Endothelial cell of umbilical vein (primary cell): ENCODE measurements at regions not wholly inside any gene's neighbourhood (a gene's known extent, or its start where the extent isn't known, plus 50 kb on each side); places are given as distances from the start of the nearest gene placed in this dataset.

Experiments
- CTCF ChIP-seq, 2 donors: IDR thresholded peaks; 1 replicate in 1 of 2; 2 replicates in 1 of 2; pipeline ENCODE4 v1.5.1; 2011; ENCODE audit warnings: low read length in 2 of 2, mild to moderate bottlenecking in 2 of 2, moderate library complexity in 2 of 2, control low read depth in 1 of 2, inconsistent platforms in 1 of 2, low read depth in 1 of 2; ENCODE audit not compliant: insufficient read depth in 1 of 2; ENCODE audit errors: extremely low read depth in 1 of 2
- EZH2 ChIP-seq: IDR thresholded peaks from 2 replicates; pipeline ENCODE4 v1.6.1; 2012; ENCODE audit warnings: borderline replicate concordance, low read depth, mild to moderate bottlenecking, moderate library complexity, low read length, inconsistent platforms; ENCODE audit not compliant: severe bottlenecking
- FOS ChIP-seq: IDR thresholded peaks from 2 replicates; pipeline ENCODE4 v1.6.1; 2011; ENCODE audit warnings: mild to moderate bottlenecking, low read length, moderate library complexity, borderline replicate concordance; ENCODE audit not compliant: insufficient read depth
- GATA2 ChIP-seq: IDR thresholded peaks from 2 replicates; pipeline ENCODE4 v1.7.0; 2011; ENCODE audit warnings: low read depth, mild to moderate bottlenecking, moderate library complexity, mixed read lengths, low read length; ENCODE audit not compliant: insufficient read length, insufficient read depth
- JUN ChIP-seq: IDR thresholded peaks from 2 replicates; pipeline ENCODE4 v1.6.1; 2011; ENCODE audit warnings: borderline replicate concordance, low read depth; ENCODE audit not compliant: insufficient read length, insufficient read depth
- MAX ChIP-seq: IDR thresholded peaks from 2 replicates; pipeline ENCODE4 v1.6.1; 2011; ENCODE audit not compliant: insufficient read depth, insufficient read length
- MYC ChIP-seq: IDR thresholded peaks from one replicate; pipeline ENCODE4 v1.6.1; 2011; ENCODE audit warnings: mild to moderate bottlenecking, low read depth, low read length
- POLR2A ChIP-seq: IDR thresholded peaks from 2 replicates; pipeline ENCODE4 v1.6.1; 2012; ENCODE audit warnings: low read depth, mild to moderate bottlenecking, control low read depth, low read length
- POLR2AphosphoS5 ChIP-seq: IDR thresholded peaks from 2 replicates; pipeline ENCODE4 v1.6.1; 2012; ENCODE audit warnings: low read depth, mild to moderate bottlenecking, control low read depth, low read length, moderate library complexity; ENCODE audit not compliant: insufficient read depth

- TF ChIP-seq CTCF (IDR thresholded peaks at IDR 0.05; ENCODE audit: extremely low read depth in 1 of 2, insufficient read depth in 1 of 2, low read depth in 1 of 2, low read length in 2 of 2) (no peak), POLR2A (no peak), EZH2 (no peak), MYC (no peak), POLR2AphosphoS5 (no peak), MAX (no peak), FOS (no peak), JUN (no peak), GATA2 (no peak)
These were observed 523.9 kb downstream of the LMO4 start for GRCh38 chr1:87852410-87853161.
